ENCODE measurements at regions not wholly inside any gene's neighbourhood (a gene's known extent, or its start where the extent isn't known, plus 50 kb on each side); places are given as distances from the start of the nearest gene placed in this dataset.
A peak's percentile ranks its signal among the peaks of the same experiment; 100 is the strongest.
"Not testable (repeated sequence)": the region's sequence is repeated elsewhere in the genome, so short reads cannot be mapped to it uniquely, and the experiment has no call there.

DNA sequence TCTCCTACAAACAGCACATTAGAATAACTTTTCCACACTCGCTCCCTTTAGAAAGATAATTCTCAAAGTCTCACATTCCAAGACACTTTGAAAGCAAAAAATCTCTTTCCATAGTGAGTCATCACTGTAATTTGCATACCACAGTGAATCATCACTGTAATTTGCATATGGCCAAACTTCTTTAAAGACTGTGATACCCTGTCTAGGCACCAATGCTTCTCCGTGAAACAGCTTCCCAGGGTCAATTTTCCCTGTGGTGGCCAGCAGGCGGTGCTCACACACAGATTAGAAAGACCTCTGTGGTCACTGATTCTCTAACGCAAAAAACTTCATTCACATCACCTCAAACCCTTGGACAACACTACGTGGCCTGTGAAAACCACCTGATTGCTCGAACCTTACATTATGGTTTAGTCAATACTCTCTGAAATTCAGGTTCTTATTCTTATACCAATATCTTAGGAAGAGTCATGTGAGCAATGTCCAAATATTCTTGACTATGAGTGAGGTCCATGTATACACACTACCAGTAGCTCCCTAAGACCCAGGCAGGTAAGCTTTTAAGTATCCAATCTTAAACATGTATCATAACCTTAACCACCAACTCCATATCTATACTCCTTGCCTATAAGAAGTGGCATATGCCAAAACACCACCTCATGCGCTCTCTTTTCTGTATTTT, 78.5 kb upstream of the PHACTR1 start:
- no peak for DNase-seq
- Histone ChIP-seq H3K9me3 (peaks cover 0 to 23% (median 14%) of the 10 kb centered on the region in 8 donors), H3K27me3 (replicated peaks in 1 of 7) (peaks cover 0 to 10% (median 0%) of the 10 kb centered on the region in 7 donors), H3K36me3 (no peaks in the 10 kb centered on the region), H3K4me3 (no peak overlapping the region), H3K4me1 (no peaks in the 10 kb centered on the region), H3K27ac (no peak overlapping the region)
- 28 to 32% (median 29%) methylated on average over 7 of the region's 7 CpGs for WGBS, 5 donors
- intact Hi-C loops (cut with DNase I; ENCODE audit: low total_unique reads) = loop anchor here (5.0 kb wide), 1 partner anchor 254 kb away; no protein-coding TSS in a partner anchor
- TF ChIP-seq POLR2AphosphoS5 (IDR thresholded peaks at IDR 0.05) = no peak
- TF ChIP-seq, protein P1, sequence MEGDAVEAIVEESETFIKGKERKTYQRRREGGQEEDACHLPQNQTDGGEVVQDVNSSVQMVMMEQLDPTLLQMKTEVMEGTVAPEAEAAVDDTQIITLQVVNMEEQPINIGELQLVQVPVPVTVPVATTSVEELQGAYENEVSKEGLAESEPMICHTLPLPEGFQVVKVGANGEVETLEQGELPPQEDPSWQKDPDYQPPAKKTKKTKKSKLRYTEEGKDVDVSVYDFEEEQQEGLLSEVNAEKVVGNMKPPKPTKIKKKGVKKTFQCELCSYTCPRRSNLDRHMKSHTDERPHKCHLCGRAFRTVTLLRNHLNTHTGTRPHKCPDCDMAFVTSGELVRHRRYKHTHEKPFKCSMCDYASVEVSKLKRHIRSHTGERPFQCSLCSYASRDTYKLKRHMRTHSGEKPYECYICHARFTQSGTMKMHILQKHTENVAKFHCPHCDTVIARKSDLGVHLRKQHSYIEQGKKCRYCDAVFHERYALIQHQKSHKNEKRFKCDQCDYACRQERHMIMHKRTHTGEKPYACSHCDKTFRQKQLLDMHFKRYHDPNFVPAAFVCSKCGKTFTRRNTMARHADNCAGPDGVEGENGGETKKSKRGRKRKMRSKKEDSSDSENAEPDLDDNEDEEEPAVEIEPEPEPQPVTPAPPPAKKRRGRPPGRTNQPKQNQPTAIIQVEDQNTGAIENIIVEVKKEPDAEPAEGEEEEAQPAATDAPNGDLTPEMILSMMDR (IDR thresholded peaks at IDR 0.05 in 8 of 11, conservative IDR thresholded peaks at IDR 0.05 in 3 of 11) = peak in 10 of 11 experiments; percentile 5 to 66 (median 54)

DNA sequence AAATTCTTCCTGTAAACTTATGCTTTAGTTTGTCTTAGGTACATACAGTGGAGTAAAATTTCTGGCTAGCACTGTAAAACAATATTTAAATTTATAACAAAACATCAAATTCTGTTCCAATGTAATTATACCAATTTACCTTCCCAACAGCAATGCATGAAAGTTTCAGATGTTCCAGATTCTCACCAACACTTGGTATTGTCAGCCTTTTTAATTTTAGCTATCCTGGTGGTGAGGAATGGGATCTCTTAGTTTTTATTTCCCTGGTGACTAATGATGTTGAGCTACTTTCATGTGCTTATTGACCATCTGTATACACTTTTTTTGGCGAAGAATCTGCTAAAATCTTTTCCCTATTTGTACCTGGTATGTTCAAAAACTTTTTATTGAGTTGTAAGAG, 76.1 kb upstream of the PHACTR1 start:
- H3K4me1 ChIP-seq = no peaks in the 10 kb centered on the region
- intact Hi-C loops (cut with DNase I; ENCODE audit: low total_unique reads) = no loop called here
- H3K27me3 ChIP-seq (replicated peaks in 1 of 7) = peaks cover 0 to 10% (median 0%) of the 10 kb centered on the region in 7 donors
- H3K36me3 ChIP-seq = no peaks in the 10 kb centered on the region
- H3K9me3 ChIP-seq = peaks cover 0 to 15% (median 11%) of the 10 kb centered on the region in 8 donors
- TF ChIP-seq, protein P1 (IDR thresholded peaks at IDR 0.05 in 8 of 11, conservative IDR thresholded peaks at IDR 0.05 in 3 of 11) = no peak
- TF ChIP-seq POLR2AphosphoS5 (IDR thresholded peaks at IDR 0.05) = no peak
- 87 to 92% (median 88%) methylated on average over 1 of the region's 1 CpG for WGBS, 5 donors
- H3K27ac ChIP-seq = no peak overlapping the region
- no peak for DNase-seq
- H3K4me3 ChIP-seq = no peak overlapping the region

DNA sequence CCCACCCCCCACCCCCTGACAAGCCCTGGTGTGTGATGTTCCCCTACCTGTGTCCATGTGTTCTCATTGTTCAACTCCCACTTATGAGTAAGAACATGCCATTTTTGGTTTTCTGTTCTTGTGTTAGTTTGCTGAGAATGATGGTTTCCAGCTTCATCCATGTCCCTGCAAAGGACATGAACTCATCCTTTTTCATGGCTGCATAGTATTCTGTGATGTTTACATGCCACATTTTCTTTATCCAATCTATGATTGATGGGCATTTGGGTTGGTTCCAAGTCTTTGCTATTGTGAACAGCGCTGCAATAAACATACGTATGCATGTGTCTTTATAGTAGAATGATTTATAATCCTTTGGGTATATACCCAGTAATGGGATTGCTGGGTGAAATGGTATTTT, 74.8 kb upstream of the PHACTR1 start:
- intact Hi-C loops (cut with DNase I; ENCODE audit: low total_unique reads); DNase-seq; H3K4me1 ChIP-seq; H3K36me3 ChIP-seq; H3K27ac ChIP-seq; H3K4me3 ChIP-seq; H3K27me3 ChIP-seq (replicated peaks in 1 of 7): not testable (repeated sequence)
- WGBS, 5 donors = 89 to 98% (median 94%) methylated on average over 2 of the region's 2 CpGs
- peaks cover 0 to 15% (median 11%) of the 10 kb centered on the region in 8 donors for H3K9me3 ChIP-seq

DNA sequence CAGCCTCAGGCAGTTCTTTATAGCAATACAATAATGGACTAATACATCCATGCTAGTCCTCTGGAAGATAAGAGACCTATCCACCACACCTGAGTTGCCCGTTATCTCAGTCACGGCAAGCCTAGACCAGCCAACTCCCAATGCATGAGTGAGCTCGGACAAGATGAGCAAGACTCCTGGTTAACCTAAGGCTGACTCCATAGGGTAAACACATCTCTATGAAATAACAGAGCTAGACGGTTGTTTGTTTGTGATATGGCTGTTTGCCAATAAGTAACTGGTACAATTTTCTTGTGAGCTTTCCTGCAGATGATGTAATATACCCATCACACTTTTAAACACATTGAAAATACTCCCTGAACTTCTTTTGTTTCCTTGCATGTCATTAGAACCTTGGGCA, 70.6 kb upstream of the PHACTR1 start:
- Histone ChIP-seq H3K27ac (no peak overlapping the region), H3K36me3 (no peaks in the 10 kb centered on the region), H3K4me3 (no peak overlapping the region), H3K4me1 (no peaks in the 10 kb centered on the region), H3K27me3 (replicated peaks in 1 of 7) (no peaks in the 10 kb centered on the region), H3K9me3 (peaks cover 0 to 10% (median 3%) of the 10 kb centered on the region in 8 donors)
- DNase-seq = no peak
- intact Hi-C loops (cut with DNase I; ENCODE audit: low total_unique reads) = no loop called here
- TF ChIP-seq POLR2AphosphoS5 (IDR thresholded peaks at IDR 0.05) (no peak), POLR2A (IDR thresholded peaks at IDR 0.05) (no peak)
- TF ChIP-seq, protein P1 (IDR thresholded peaks at IDR 0.05 in 8 of 11, conservative IDR thresholded peaks at IDR 0.05 in 3 of 11) = no peak
- WGBS, 5 donors = 82 to 99% (median 88%) methylated on average over 4 of the region's 4 CpGs

Data from spleen (tissue), 11 donors.